ENCODE measurements at regions not wholly inside any gene's neighbourhood (a gene's known extent, or its start where the extent isn't known, plus 50 kb on each side); places are given as distances from the start of the nearest gene placed in this dataset.
A peak's percentile ranks its signal among the peaks of the same experiment; 100 is the strongest.

- H3K9ac ChIP-seq (replicated peaks in 1 of 4; ENCODE audit: extremely low read depth in 1 of 4, low read depth in 3 of 4, low read length in 3 of 4): no peak overlapping the region
- H3K4me3 ChIP-seq (ENCODE audit: extremely low read depth in 1 of 4, insufficient read depth in 2 of 4, low read depth in 3 of 4, low read length in 4 of 4): no peak overlapping the region
- ChIA-PET CTCF (ENCODE audit: partially characterized antibody) (interaction anchor here (0.6 kb wide), 2 partner anchors 75 to 311 kb away, joined by 3 to 4 read pairs; no protein-coding TSS in a partner anchor), POLR2A (ENCODE audit: partially characterized antibody) (no interaction called here)
- H4K20me1 ChIP-seq (replicated peaks in 1 of 2; ENCODE audit: control insufficient read depth in 1 of 2, insufficient read depth in 2 of 2, low read length in 2 of 2): no peaks in the 10 kb centered on the region
- no peak overlapping the region for H4K5ac ChIP-seq (ENCODE audit: insufficient read length, low read depth, low read length)
- no peak for TF ChIP-seq KDM4A (IDR thresholded peaks at IDR 0.05; ENCODE audit: low read depth, low read length, severe bottlenecking)
- no peak for TF ChIP-seq CEBPB (IDR thresholded peaks at IDR 0.05; ENCODE audit: low read depth, low read length)
- TF ChIP-seq YY1 (IDR thresholded peaks at IDR 0.05; ENCODE audit: low read depth, low read length): no peak
- no peak for TF ChIP-seq RAD21 (IDR thresholded peaks at IDR 0.05 in 1 of 2, conservative IDR thresholded peaks at IDR 0.05 in 1 of 2; ENCODE audit: low read depth in 2 of 2, low read length in 2 of 2)
- H3K4me2 ChIP-seq (ENCODE audit: insufficient read depth in 1 of 2, low read depth in 2 of 2, low read length in 2 of 2): no peak overlapping the region
- H2AFZ ChIP-seq (ENCODE audit: low read length): 0 out of 2 replicates have a peak overlapping the region, but pooled peaks have one; percentile 77
- WGBS, 2 experiments (ENCODE audit: extremely low coverage in 1 of 2, insufficient coverage in 1 of 2, insufficient read length in 1 of 2, insufficient replicate concordance in 2 of 2, low coverage in 1 of 2, low lambda C conversion rate in 2 of 2, missing lambda C conversion rate in 1 of 2): 78% methylated on average over 7 of the region's 7 CpGs; no CpG with 5 or more reads in 1 of the 2 experiments
- H2BK20ac ChIP-seq (ENCODE audit: low read length): no peak overlapping the region
- H3K4me1 ChIP-seq (replicated peaks in 1 of 4; ENCODE audit: control insufficient read depth in 3 of 4, insufficient read depth in 4 of 4, low read length in 3 of 4): no peaks in the 10 kb centered on the region; a peak in 1 of 7 replicates
- DNase-seq (ENCODE audit: low read depth in 1 of 2, low spot score in 2 of 2) (no peak), FAIRE-seq (no peak)
- H2BK15ac ChIP-seq (ENCODE audit: low read length): no peak overlapping the region
- no peaks in the 10 kb centered on the region for H3K27me3 ChIP-seq (replicated peaks in 1 of 4; ENCODE audit: control insufficient read depth in 3 of 4, extremely low read depth in 1 of 4, insufficient read depth in 3 of 4, low read length in 3 of 4)
- H3K4ac ChIP-seq (replicated peaks; ENCODE audit: insufficient read length, low read depth, low read length): no peak overlapping the region
- H3K27ac ChIP-seq (ENCODE audit: low read depth, low read length): no peak overlapping the region
- no peak overlapping the region for H2BK5ac ChIP-seq (ENCODE audit: low read depth, low read length)
- no peaks in the 10 kb centered on the region for H3K79me1 ChIP-seq (ENCODE audit: low read depth, low read length)
- H3K9me3 ChIP-seq (ENCODE audit: insufficient read depth in 2 of 2, low read depth in 1 of 2, low read length in 1 of 2): no peaks in the 10 kb centered on the region
- no peak overlapping the region for H2BK120ac ChIP-seq (replicated peaks; ENCODE audit: low read depth, low read length)
- H3K14ac ChIP-seq (ENCODE audit: insufficient read length): no peak overlapping the region
- no peak overlapping the region for H3K23ac ChIP-seq (ENCODE audit: insufficient read length)
- no peak overlapping the region for H3K56ac ChIP-seq (replicated peaks; ENCODE audit: insufficient read length, low read depth, low read length)
- no peaks in the 10 kb centered on the region for H3K79me2 ChIP-seq (ENCODE audit: control insufficient read depth in 1 of 2, insufficient read depth in 2 of 2, low read length in 2 of 2)
- no peak overlapping the region for H4K91ac ChIP-seq (replicated peaks; ENCODE audit: insufficient read length, low read length)
- H3K18ac ChIP-seq (ENCODE audit: extremely low read depth, low read length): no peak overlapping the region
- no peak overlapping the region for H2BK12ac ChIP-seq (ENCODE audit: low read depth, low read length)
- no peaks in the 10 kb centered on the region for H3K36me3 ChIP-seq (ENCODE audit: control insufficient read depth in 2 of 4, insufficient read depth in 4 of 4, low read length in 3 of 4)
- H3K23me2 ChIP-seq (ENCODE audit: low read depth, low read length): no peaks in the 10 kb centered on the region
- H4K8ac ChIP-seq (ENCODE audit: extremely low read depth, insufficient read depth, low read length): no peak overlapping the region
- H2AK5ac ChIP-seq (ENCODE audit: low read depth, low read length): no peak overlapping the region
Measured at GRCh38 chr1:218677026-218677425, 331.9 kb downstream of the TGFB2 start.
